Ovary (tissue), 7 donors: ENCODE measurements at regions not wholly inside any gene's neighbourhood (a gene's known extent, or its start where the extent isn't known, plus 50 kb on each side); places are given as distances from the start of the nearest gene placed in this dataset.
"Not testable (repeated sequence)": the region's sequence is repeated elsewhere in the genome, so short reads cannot be mapped to it uniquely, and the experiment has no call there.

Experiments used
- DNase-seq, 5 donors: peaks; one replicate each; pipeline ENCODE4 v3.0.0-alpha.2; 2019 to 2020
- H3K27ac ChIP-seq, 2 donors: fragments of 200-600 bp; one replicate each; pipeline versions ENCODE4 v1.5.1 to v1.8.0; 2019 to 2022
- H3K27me3 ChIP-seq: fragments of 200-600 bp; one replicate; pipeline ENCODE4 v1.8.0; 2022
- H3K36me3 ChIP-seq: fragments of 200-600 bp; sonication (generic); one replicate; pipeline ENCODE4 v1.5.1; 2019
- H3K4me1 ChIP-seq: one replicate; pipeline ENCODE4 v1.8.1; 2013; ENCODE audit warnings: mild to moderate bottlenecking, moderate library complexity; ENCODE audit not compliant: insufficient read depth
- H3K4me3 ChIP-seq: fragments of 200-600 bp; sonication (generic); one replicate; pipeline ENCODE4 v1.5.1; 2017
- H3K9me3 ChIP-seq, 2 donors: fragments of 200-600 bp in 1 of 2; sonication (generic) in 1 of 2; one replicate each; pipeline versions ENCODE4 v1.5.1 to v1.8.1; 2013 to 2019; ENCODE audit warnings: mild to moderate bottlenecking in 1 of 2, moderate library complexity in 1 of 2
- EP300 ChIP-seq: sonication (generic); formaldehyde crosslinking; IDR thresholded peaks from one replicate; pipeline ENCODE4 v1.6.1; 2017; ENCODE audit warnings: antibody characterized with exemption
- POLR2A ChIP-seq: fragments of 450-650 bp; IDR thresholded peaks from one replicate; pipeline ENCODE4 v1.6.1; 2017; ENCODE audit warnings: antibody characterized with exemption, mild to moderate bottlenecking, moderate library complexity
- WGBS, 3 donors: extraction: QIAGEN DNeasy Blood & Tissue Kit in 1 of 3; methylation state at CpG; one replicate each; pipeline versions ENCODE4 v1.1.5 to v1.1.7; 2013 to 2017; 5-methylcytosine and 5-hydroxymethylcytosine counted together
- intact Hi-C, 4 donors: fragments of 100-400 bp; cut with DNase I; formaldehyde crosslinking; loops; one replicate each; pipeline versions ENCODE4 v1.11.0 to v1.15.1; 2022 to 2023
- TF ChIP-seq, protein P1 (sequence below), 3 donors: fragments of 450-650 bp in 2 of 3; fragments of 200-600 bp in 1 of 3; IDR thresholded peaks; one replicate each; pipeline versions ENCODE4 v1.5.1 to v1.8.0; 2016 to 2022; ENCODE audit warnings: antibody characterized with exemption in 3 of 3, mild to moderate bottlenecking in 1 of 3
- donor health status: DM: no; HTN: no; CAD: no; lungs with moderate emphysema.
- donor health status: DM: no; HTN: no; CAD: no.
- donor health status: Bipolar disorder and iron deficiency.
- donor health status: DM: no; HTN: no; CAD: no.
- donor health status: DM: yes; HTN: yes; CAD: no.

DNA sequence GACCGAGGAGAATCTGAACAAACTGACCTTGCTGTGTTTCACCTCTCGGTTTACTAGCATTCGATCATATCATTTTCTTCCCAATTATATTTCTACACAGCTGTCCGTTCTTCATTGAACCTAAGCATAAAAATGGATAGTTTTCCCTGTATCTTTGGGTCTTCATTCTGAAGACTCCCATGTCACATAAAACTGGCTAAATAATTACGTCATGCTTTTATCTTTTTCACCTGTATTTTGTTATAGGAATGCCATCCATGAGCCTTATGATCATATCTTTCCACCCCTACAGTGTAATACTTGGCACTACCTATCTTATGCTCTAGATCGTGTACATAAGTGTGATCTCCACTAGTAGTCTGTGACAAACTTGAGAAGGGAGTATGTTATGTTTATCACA lies 456.1 kb downstream of the FGF13 start:
- intact Hi-C loops: no loop called here

DNA sequence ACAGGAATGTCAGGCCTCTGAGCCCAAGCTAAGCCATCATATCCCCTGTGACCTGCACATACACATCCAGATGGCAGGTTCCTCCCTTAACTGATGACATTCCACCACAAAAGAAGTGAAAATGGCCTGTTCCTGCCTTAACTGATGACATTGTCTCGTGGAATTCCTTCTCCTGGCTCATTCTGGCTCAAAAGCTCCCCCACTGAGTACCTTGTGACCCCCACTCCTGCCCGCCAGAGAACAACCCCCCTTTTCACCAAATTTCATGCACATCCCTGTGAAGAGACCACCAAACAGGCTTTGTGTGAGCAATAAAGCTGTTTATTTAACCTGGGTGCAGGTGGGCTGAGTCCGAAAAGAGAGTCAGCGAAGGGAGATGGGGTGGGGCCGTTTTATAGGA lies 447.4 kb downstream of the FGF13 start:
- 48 to 65% (median 50%) methylated on average over 5 of the region's 5 CpGs for WGBS, 3 donors
- DNase-seq, H3K36me3 ChIP-seq, H3K27ac ChIP-seq, H3K27me3 ChIP-seq, H3K9me3 ChIP-seq, intact Hi-C loops, H3K4me3 ChIP-seq, H3K4me1 ChIP-seq: not testable (repeated sequence)

More for the DNA sequence above, 456.1 kb downstream of the FGF13 start:
- no peak overlapping the region for H3K27ac ChIP-seq
- no peaks in the 10 kb centered on the region for H3K27me3 ChIP-seq
- no peaks in the 10 kb centered on the region for H3K36me3 ChIP-seq
- no peak overlapping the region for H3K4me3 ChIP-seq
- DNase-seq: no peak
- H3K9me3 ChIP-seq: no peaks in the 10 kb centered on the region
- WGBS, 3 donors: 67 to 74% (median 69%) methylated on average over 6 of the region's 6 CpGs
- H3K4me1 ChIP-seq: no peaks in the 10 kb centered on the region
- TF ChIP-seq, protein P1, sequence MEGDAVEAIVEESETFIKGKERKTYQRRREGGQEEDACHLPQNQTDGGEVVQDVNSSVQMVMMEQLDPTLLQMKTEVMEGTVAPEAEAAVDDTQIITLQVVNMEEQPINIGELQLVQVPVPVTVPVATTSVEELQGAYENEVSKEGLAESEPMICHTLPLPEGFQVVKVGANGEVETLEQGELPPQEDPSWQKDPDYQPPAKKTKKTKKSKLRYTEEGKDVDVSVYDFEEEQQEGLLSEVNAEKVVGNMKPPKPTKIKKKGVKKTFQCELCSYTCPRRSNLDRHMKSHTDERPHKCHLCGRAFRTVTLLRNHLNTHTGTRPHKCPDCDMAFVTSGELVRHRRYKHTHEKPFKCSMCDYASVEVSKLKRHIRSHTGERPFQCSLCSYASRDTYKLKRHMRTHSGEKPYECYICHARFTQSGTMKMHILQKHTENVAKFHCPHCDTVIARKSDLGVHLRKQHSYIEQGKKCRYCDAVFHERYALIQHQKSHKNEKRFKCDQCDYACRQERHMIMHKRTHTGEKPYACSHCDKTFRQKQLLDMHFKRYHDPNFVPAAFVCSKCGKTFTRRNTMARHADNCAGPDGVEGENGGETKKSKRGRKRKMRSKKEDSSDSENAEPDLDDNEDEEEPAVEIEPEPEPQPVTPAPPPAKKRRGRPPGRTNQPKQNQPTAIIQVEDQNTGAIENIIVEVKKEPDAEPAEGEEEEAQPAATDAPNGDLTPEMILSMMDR (IDR thresholded peaks at IDR 0.05): no peak
- TF ChIP-seq POLR2A (no peak), EP300 (no peak)

DNA sequence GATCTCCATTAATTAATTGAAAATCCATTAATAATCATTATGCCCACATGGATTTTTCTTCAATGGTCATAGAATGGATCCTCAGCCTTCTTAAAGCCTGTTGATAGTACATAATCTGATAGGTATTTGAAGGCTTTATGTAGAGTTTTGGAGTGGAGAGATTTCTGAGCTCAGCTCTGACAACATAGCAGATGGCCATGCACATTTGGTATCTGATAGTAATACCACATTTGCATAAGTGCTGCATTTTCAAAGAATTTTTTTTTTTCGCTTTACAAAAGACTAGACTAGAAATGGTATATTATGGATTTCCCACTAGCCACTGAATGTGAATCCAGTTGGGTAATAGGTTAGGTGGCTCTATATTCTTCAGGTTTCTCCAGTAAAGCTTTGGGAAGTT lies 440.6 kb downstream of the FGF13 start:
- TF ChIP-seq, protein P1 (IDR thresholded peaks at IDR 0.05): no peak
- TF ChIP-seq POLR2A (no peak), EP300 (no peak)
- H3K27me3 ChIP-seq: no peaks in the 10 kb centered on the region
- intact Hi-C loops: no loop called here
- H3K4me1 ChIP-seq: no peaks in the 10 kb centered on the region
- no peak for DNase-seq
- 71 to 91% (median 89%) methylated on average over 1 of the region's 1 CpG for WGBS, 3 donors
- H3K4me3 ChIP-seq: no peak overlapping the region
- no peaks in the 10 kb centered on the region for H3K36me3 ChIP-seq
- H3K27ac ChIP-seq: no peak overlapping the region
- H3K9me3 ChIP-seq: no peaks in the 10 kb centered on the region

DNA sequence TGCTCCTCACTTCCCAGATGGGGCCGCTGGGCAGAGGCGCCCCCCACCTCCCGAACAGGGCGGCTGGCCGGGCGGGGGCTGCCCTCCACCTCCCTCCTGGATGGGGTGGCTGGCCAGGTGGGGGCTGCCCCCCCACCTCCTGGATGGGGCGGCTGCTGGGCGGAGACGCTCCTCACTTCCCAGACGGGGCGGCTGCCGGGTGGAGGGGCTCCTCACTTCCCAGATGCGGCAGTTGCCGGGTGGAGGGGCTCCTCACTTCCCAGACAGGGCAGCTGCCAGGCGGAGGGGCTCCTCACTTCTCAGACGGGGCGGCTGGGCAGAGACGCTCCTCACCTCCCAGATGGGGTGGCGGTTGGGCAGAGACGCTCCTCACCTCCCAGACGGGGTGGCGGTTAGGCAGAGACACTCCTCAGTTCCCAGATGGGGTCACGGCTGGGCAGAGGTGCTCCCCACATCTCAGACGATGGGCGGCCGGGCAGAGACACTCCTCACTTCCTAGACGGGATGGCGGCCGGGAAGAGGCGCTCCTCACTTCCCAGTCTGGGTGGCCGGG lies 428.8 kb downstream of the FGF13 start:
- H3K9me3 ChIP-seq, DNase-seq, H3K4me3 ChIP-seq, H3K36me3 ChIP-seq, intact Hi-C loops, H3K4me1 ChIP-seq, H3K27me3 ChIP-seq, H3K27ac ChIP-seq: not testable (repeated sequence)
- 87 to 97% (median 90%) methylated on average over 25 to 31 of the region's 31 CpGs for WGBS, 3 donors

DNA sequence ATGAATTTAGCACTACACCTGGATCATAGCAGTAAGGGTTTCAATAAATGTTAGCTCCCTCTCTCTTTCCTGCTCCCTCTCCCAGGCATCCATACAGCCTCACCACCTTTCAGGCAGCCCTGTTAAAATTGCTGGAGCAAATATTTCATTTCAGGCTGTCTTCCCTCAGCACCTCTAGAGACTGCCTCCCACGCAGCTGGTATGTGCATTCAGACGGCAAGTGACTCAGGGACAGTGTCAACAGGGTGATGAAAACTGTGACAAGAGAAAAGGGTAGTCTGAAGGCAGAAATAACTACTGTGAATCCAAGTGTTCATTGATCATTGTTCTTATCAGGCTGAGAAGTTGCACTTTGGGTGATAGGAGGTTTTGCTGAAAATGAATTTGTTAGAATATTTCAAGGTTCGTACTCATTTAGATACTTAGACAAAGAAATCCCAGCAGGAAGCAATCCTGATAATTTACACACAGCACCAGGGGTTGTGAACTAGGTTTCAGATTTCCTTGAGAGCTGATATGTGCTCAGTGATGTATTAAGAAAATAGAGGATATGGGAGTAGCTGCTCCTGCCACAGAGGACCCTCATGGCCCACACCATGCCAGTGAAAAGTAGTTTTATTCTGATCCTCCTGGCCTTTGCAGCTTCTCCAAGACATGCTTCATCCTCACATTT lies 424.2 kb downstream of the FGF13 start:
- Histone ChIP-seq H3K36me3 (no peaks in the 10 kb centered on the region), H3K4me3 (no peak overlapping the region), H3K27me3 (no peaks in the 10 kb centered on the region), H3K9me3 (no peaks in the 10 kb centered on the region), H3K4me1 (no peaks in the 10 kb centered on the region), H3K27ac (no peak overlapping the region)
- WGBS, 3 donors: 17 to 20% (median 20%) methylated on average over 3 of the region's 3 CpGs
- DNase-seq: no peak
- TF ChIP-seq EP300 (no peak), POLR2A (no peak)
- TF ChIP-seq, protein P1 (IDR thresholded peaks at IDR 0.05): no peak
- intact Hi-C loops: no loop called here
